OCI-LY1 (cell line): ENCODE measurements at regions not wholly inside any gene's neighbourhood (a gene's known extent, or its start where the extent isn't known, plus 50 kb on each side); places are given as distances from the start of the nearest gene placed in this dataset.

ENCODE experiments used
- CTCF ChIP-seq: fragments of 200-600 bp; sonication (generic), shearing (Covaris generic); IDR thresholded peaks from 2 replicates; pipeline ENCODE4 v1.5.1; 2017; ENCODE audit warnings: mild to moderate bottlenecking, antibody characterized with exemption, low read length, moderate library complexity, mixed read lengths
- EZH2 ChIP-seq: fragments of 200-600 bp; sonication (generic), shearing (Covaris generic); IDR thresholded peaks from 2 replicates; pipeline ENCODE4 v1.8.0; 2017; ENCODE audit warnings: borderline replicate concordance, mixed run types, mild to moderate bottlenecking, antibody characterized with exemption, low read length, moderate library complexity, mixed read lengths

- TF ChIP-seq CTCF (no peak), EZH2 (no peak)
Observed at GRCh38 chr3:5531741-5532290, 344.3 kb downstream of the EDEM1 start.
